ENCODE measurements at regions not wholly inside any gene's neighbourhood (a gene's known extent, or its start where the extent isn't known, plus 50 kb on each side); places are given as distances from the start of the nearest gene placed in this dataset.

- no peak for DNase-seq
Observed at GRCh38 chr12:75589801-75590200, 78.4 kb upstream of the KRR1 start.

GRCh38 chr12:75587340-75588106 is 76.1 kb upstream of the KRR1 start:
- no peak for DNase-seq

- DNase-seq, result peak; percentile 70
Observed at GRCh38 chr12:75585330-75585729, 73.9 kb upstream of the KRR1 start.

- DNase-seq, result no peak
Observed at GRCh38 chr12:75583355-75583754, 71.9 kb upstream of the KRR1 start.

GRCh38 chr12:75581515-75581914 is 70.1 kb upstream of the KRR1 start:
- no peak for DNase-seq

- DNase-seq, result no peak
Observed at GRCh38 chr12:75579552-75579951, 68.1 kb upstream of the KRR1 start.

- DNase-seq, result no peak
Observed at GRCh38 chr12:75578546-75578945, 67.1 kb upstream of the KRR1 start.

- DNase-seq, result no peak
Observed at GRCh38 chr12:75577812-75578211, 66.4 kb upstream of the KRR1 start.

- no peak for DNase-seq
Observed at GRCh38 chr12:75571656-75572205, 60.3 kb upstream of the KRR1 start.

- DNase-seq, result no peak
Observed at GRCh38 chr12:75571204-75571603, 59.8 kb upstream of the KRR1 start.

- no peak for DNase-seq
Observed at GRCh38 chr12:75568801-75569200, 57.4 kb upstream of the KRR1 start.

- no peak for DNase-seq
Observed at GRCh38 chr12:75568393-75568792, 57.0 kb upstream of the KRR1 start.

- no peak for DNase-seq
Observed at GRCh38 chr12:75565795-75566194, 54.4 kb upstream of the KRR1 start.

GRCh38 chr12:75564852-75565251 is 53.4 kb upstream of the KRR1 start:
- DNase-seq, result no peak

- no peak for DNase-seq
Observed at GRCh38 chr12:75564398-75564797, 53.0 kb upstream of the KRR1 start.

GRCh38 chr12:75563351-75563750 is 51.9 kb upstream of the KRR1 start:
- DNase-seq, result no peak

- DNase-seq, result no peak
Observed at GRCh38 chr12:75561921-75562320, 50.5 kb upstream of the KRR1 start.
